ENCODE measurements at regions not wholly inside any gene's neighbourhood (a gene's known extent, or its start where the extent isn't known, plus 50 kb on each side); places are given as distances from the start of the nearest gene placed in this dataset.

- TF ChIP-seq, protein P1, sequence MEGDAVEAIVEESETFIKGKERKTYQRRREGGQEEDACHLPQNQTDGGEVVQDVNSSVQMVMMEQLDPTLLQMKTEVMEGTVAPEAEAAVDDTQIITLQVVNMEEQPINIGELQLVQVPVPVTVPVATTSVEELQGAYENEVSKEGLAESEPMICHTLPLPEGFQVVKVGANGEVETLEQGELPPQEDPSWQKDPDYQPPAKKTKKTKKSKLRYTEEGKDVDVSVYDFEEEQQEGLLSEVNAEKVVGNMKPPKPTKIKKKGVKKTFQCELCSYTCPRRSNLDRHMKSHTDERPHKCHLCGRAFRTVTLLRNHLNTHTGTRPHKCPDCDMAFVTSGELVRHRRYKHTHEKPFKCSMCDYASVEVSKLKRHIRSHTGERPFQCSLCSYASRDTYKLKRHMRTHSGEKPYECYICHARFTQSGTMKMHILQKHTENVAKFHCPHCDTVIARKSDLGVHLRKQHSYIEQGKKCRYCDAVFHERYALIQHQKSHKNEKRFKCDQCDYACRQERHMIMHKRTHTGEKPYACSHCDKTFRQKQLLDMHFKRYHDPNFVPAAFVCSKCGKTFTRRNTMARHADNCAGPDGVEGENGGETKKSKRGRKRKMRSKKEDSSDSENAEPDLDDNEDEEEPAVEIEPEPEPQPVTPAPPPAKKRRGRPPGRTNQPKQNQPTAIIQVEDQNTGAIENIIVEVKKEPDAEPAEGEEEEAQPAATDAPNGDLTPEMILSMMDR (IDR thresholded peaks at IDR 0.05; ENCODE audit: unreplicated experiment in 3 of 3), result no peak
- Mint-ChIP-seq H3K27ac (peak overlapping the region; percentile 40 to 94 (median 43)), H3K36me3 (ENCODE audit: low read depth) (no peaks in the 10 kb centered on the region), H3K27me3 (ENCODE audit: low read depth) (no peaks in the 10 kb centered on the region), H3K4me1 (peaks cover 48% of the 10 kb centered on the region), H3K4me3 (no peak overlapping the region), H3K9me3 (peaks cover 4% of the 10 kb centered on the region)
Measured at GRCh38 chrX:39017077-39017476, 215.8 kb downstream of the MID1IP1 start.

- TF ChIP-seq, protein P1 (IDR thresholded peaks at IDR 0.05; ENCODE audit: unreplicated experiment in 3 of 3), result no peak
- Mint-ChIP-seq H3K27me3 (ENCODE audit: low read depth) (no peaks in the 10 kb centered on the region), H3K36me3 (ENCODE audit: low read depth) (no peaks in the 10 kb centered on the region), H3K9me3 (peaks cover 4% of the 10 kb centered on the region), H3K27ac (peak overlapping the region; percentile 40 to 94 (median 43)), H3K4me3 (no peak overlapping the region), H3K4me1 (peaks cover 43% of the 10 kb centered on the region)
Measured at GRCh38 chrX:39017716-39018115, 216.5 kb downstream of the MID1IP1 start.

GRCh38 chrX:39018541-39018940 is 217.3 kb downstream of the MID1IP1 start:
- Mint-ChIP-seq H3K4me1 (peaks cover 34% of the 10 kb centered on the region), H3K9me3 (peaks cover 4% of the 10 kb centered on the region), H3K36me3 (ENCODE audit: low read depth) (no peaks in the 10 kb centered on the region), H3K27me3 (ENCODE audit: low read depth) (no peaks in the 10 kb centered on the region), H3K4me3 (no peak overlapping the region), H3K27ac (peak overlapping the region; percentile 25 to 55 (median 41))
- TF ChIP-seq, protein P1 (IDR thresholded peaks at IDR 0.05; ENCODE audit: unreplicated experiment in 3 of 3), result no peak

- H3K4me1 Mint-ChIP-seq, result peaks cover 33% of the 10 kb centered on the region
- TF ChIP-seq, protein P1 (IDR thresholded peaks at IDR 0.05; ENCODE audit: unreplicated experiment in 3 of 3), result no peak
- no peaks in the 10 kb centered on the region for H3K27me3 Mint-ChIP-seq (ENCODE audit: low read depth)
- H3K4me3 Mint-ChIP-seq, result no peak overlapping the region
- no peaks in the 10 kb centered on the region for H3K36me3 Mint-ChIP-seq (ENCODE audit: low read depth)
- H3K9me3 Mint-ChIP-seq, result peaks cover 4% of the 10 kb centered on the region
- peak overlapping the region; percentile 25 to 55 (median 41) for H3K27ac Mint-ChIP-seq
Measured at GRCh38 chrX:39019056-39019455, 217.8 kb downstream of the MID1IP1 start.

- Mint-ChIP-seq H3K4me1 (peaks cover 24% of the 10 kb centered on the region), H3K27ac (peak overlapping the region in 2 of 3 experiments; percentile 6 to 57), H3K9me3 (peaks cover 4% of the 10 kb centered on the region), H3K4me3 (no peak overlapping the region), H3K36me3 (ENCODE audit: low read depth) (no peaks in the 10 kb centered on the region), H3K27me3 (ENCODE audit: low read depth) (no peaks in the 10 kb centered on the region)
- TF ChIP-seq, protein P1 (IDR thresholded peaks at IDR 0.05; ENCODE audit: unreplicated experiment in 3 of 3), result no peak
Measured at GRCh38 chrX:39020051-39020669, 218.9 kb downstream of the MID1IP1 start.

GRCh38 chrX:39022106-39022505 is 220.8 kb downstream of the MID1IP1 start:
- TF ChIP-seq, protein P1 (IDR thresholded peaks at IDR 0.05; ENCODE audit: unreplicated experiment in 3 of 3), result no peak
- Mint-ChIP-seq H3K36me3 (ENCODE audit: low read depth) (no peaks in the 10 kb centered on the region), H3K4me1 (peaks cover 23% of the 10 kb centered on the region), H3K9me3 (peaks cover 4% of the 10 kb centered on the region), H3K27me3 (ENCODE audit: low read depth) (no peaks in the 10 kb centered on the region), H3K4me3 (no peak overlapping the region), H3K27ac (no peak overlapping the region)

Data from nephron (organoid).